ENCODE measurements at regions not wholly inside any gene's neighbourhood (a gene's known extent, or its start where the extent isn't known, plus 50 kb on each side); places are given as distances from the start of the nearest gene placed in this dataset.

GRCh38 chr5:162852134-162852533 is 585.3 kb upstream of the CCNG1 start (continued):
- TF ChIP-seq CTCF (IDR thresholded peaks at IDR 0.05), result no peak
- no peak for TF ChIP-seq JUND (IDR thresholded peaks at IDR 0.05)

GRCh38 chr5:162858770-162859169 is 578.6 kb upstream of the CCNG1 start:
- no peaks in the 10 kb centered on the region for H4K20me1 ChIP-seq (ENCODE audit: insufficient read depth)
- no peaks in the 10 kb centered on the region for H3K4me1 ChIP-seq (ENCODE audit: control insufficient read depth in 1 of 2, insufficient read depth in 2 of 2, low read depth in 1 of 2, low read length in 1 of 2)
- H3K9me2 ChIP-seq, result no peaks in the 10 kb centered on the region
- no peaks in the 10 kb centered on the region for H3K79me2 ChIP-seq (ENCODE audit: insufficient read depth)
- no peak overlapping the region for H2AFZ ChIP-seq (ENCODE audit: low read depth)
- no peak overlapping the region for H3K27ac ChIP-seq (ENCODE audit: low read depth in 2 of 2, low read length in 1 of 2)
- POLR2A ChIA-PET, result no interaction called here
- H3K36me3 ChIP-seq (replicated peaks in 1 of 2; ENCODE audit: control insufficient read depth in 1 of 2, insufficient read depth in 2 of 2, low read length in 1 of 2), result no peaks in the 10 kb centered on the region
- H3K4me2 ChIP-seq, result no peak overlapping the region
- peaks cover 6% of the 10 kb centered on the region; the same call in 1 of the 2 replicates for H3K9me3 ChIP-seq
- H3K27me3 ChIP-seq (ENCODE audit: insufficient read depth), result no peaks in the 10 kb centered on the region
- H3F3A ChIP-seq (replicated peaks; ENCODE audit: insufficient read depth), result no peaks in the 10 kb centered on the region
- DNase-seq, result no peak
- CTCF ChIA-PET, result no interaction called here
- 27% methylated on average over 4 of the region's 4 CpGs for WGBS (ENCODE audit: low lambda C conversion rate)
- no peak overlapping the region for H3K9ac ChIP-seq
- TF ChIP-seq SIN3A (IDR thresholded peaks at IDR 0.05; ENCODE audit: borderline replicate concordance, low read depth, low read length), result no peak
- H3K4me3 ChIP-seq (ENCODE audit: low read depth in 2 of 2, low read length in 1 of 2), result no peak overlapping the region

GRCh38 chr5:162870966-162871365 is 566.4 kb upstream of the CCNG1 start:
- Histone ChIP-seq H3K9me3 (no peaks in the 10 kb centered on the region), H3K27ac (ENCODE audit: low read depth in 2 of 2, low read length in 1 of 2) (no peak overlapping the region), H3K4me1 (ENCODE audit: control insufficient read depth in 1 of 2, insufficient read depth in 2 of 2, low read depth in 1 of 2, low read length in 1 of 2) (no peaks in the 10 kb centered on the region), H3K27me3 (ENCODE audit: insufficient read depth) (no peaks in the 10 kb centered on the region), H3K4me3 (ENCODE audit: low read depth in 2 of 2, low read length in 1 of 2) (no peak overlapping the region), H4K20me1 (ENCODE audit: insufficient read depth) (no peaks in the 10 kb centered on the region), H3K79me2 (ENCODE audit: insufficient read depth) (no peaks in the 10 kb centered on the region), H2AFZ (ENCODE audit: low read depth) (no peak overlapping the region), H3K36me3 (replicated peaks in 1 of 2; ENCODE audit: control insufficient read depth in 1 of 2, insufficient read depth in 2 of 2, low read length in 1 of 2) (no peaks in the 10 kb centered on the region), H3K4me2 (no peak overlapping the region), H3K9me2 (no peaks in the 10 kb centered on the region), H3K9ac (no peak overlapping the region), H3F3A (replicated peaks; ENCODE audit: insufficient read depth) (no peaks in the 10 kb centered on the region)
- DNase-seq, result no peak
- ChIA-PET CTCF (no interaction called here), POLR2A (no interaction called here)
- TF ChIP-seq FOXJ3 (CRISPR knock-in tag; IDR thresholded peaks at IDR 0.05) (no peak), PBX3 (IDR thresholded peaks at IDR 0.05) (no peak)

- H3K9ac ChIP-seq, result no peak overlapping the region
- ChIA-PET CTCF (interaction anchor here (1.1 kb wide), 1 partner anchor 8 kb away, joined by 3 read pairs; no protein-coding TSS in a partner anchor), POLR2A (no interaction called here)
- WGBS (ENCODE audit: low lambda C conversion rate), result 7% methylated on average over 11 of the region's 12 CpGs
- no peaks in the 10 kb centered on the region; the same call in 1 of the 2 replicates for H3K9me3 ChIP-seq
- no peaks in the 10 kb centered on the region for H3K27me3 ChIP-seq (ENCODE audit: insufficient read depth)
- no peaks in the 10 kb centered on the region for H4K20me1 ChIP-seq (ENCODE audit: insufficient read depth)
- H3K27ac ChIP-seq (ENCODE audit: low read depth in 2 of 2, low read length in 1 of 2), result no peak overlapping the region
- no peak overlapping the region for H3K4me3 ChIP-seq (ENCODE audit: low read depth in 2 of 2, low read length in 1 of 2)
- no peaks in the 10 kb centered on the region for H3K36me3 ChIP-seq (replicated peaks in 1 of 2; ENCODE audit: control insufficient read depth in 1 of 2, insufficient read depth in 2 of 2, low read length in 1 of 2)
- H3F3A ChIP-seq (replicated peaks; ENCODE audit: insufficient read depth), result no peaks in the 10 kb centered on the region
- H3K4me2 ChIP-seq, result no peak overlapping the region
- no peak overlapping the region for H2AFZ ChIP-seq (ENCODE audit: low read depth)
- DNase-seq, result no peak
- no peaks in the 10 kb centered on the region for H3K79me2 ChIP-seq (ENCODE audit: insufficient read depth)
- no peaks in the 10 kb centered on the region for H3K9me2 ChIP-seq
- TF ChIP-seq GABPA (IDR thresholded peaks at IDR 0.05; ENCODE audit: low read depth), result no peak
- H3K4me1 ChIP-seq (ENCODE audit: control insufficient read depth in 1 of 2, insufficient read depth in 2 of 2, low read depth in 1 of 2, low read length in 1 of 2), result no peaks in the 10 kb centered on the region
Observed at GRCh38 chr5:162882629-162883028, 554.8 kb upstream of the CCNG1 start.

Measured in SK-N-SH (cell line).